ENCODE measurements at regions not wholly inside any gene's neighbourhood (a gene's known extent, or its start where the extent isn't known, plus 50 kb on each side); places are given as distances from the start of the nearest gene placed in this dataset.

GRCh38 chr2:187842315-187842714 is 288.1 kb upstream of the TFPI start:
- TF ChIP-seq CTCF (IDR thresholded peaks at IDR 0.05; ENCODE audit: insufficient read depth, low read depth, low read length, missing control alignments) = no peak
- H3K4me3 ChIP-seq (ENCODE audit: low read length) = no peak overlapping the region
- DNase-seq (ENCODE audit: low read depth) = no peak

DNA sequence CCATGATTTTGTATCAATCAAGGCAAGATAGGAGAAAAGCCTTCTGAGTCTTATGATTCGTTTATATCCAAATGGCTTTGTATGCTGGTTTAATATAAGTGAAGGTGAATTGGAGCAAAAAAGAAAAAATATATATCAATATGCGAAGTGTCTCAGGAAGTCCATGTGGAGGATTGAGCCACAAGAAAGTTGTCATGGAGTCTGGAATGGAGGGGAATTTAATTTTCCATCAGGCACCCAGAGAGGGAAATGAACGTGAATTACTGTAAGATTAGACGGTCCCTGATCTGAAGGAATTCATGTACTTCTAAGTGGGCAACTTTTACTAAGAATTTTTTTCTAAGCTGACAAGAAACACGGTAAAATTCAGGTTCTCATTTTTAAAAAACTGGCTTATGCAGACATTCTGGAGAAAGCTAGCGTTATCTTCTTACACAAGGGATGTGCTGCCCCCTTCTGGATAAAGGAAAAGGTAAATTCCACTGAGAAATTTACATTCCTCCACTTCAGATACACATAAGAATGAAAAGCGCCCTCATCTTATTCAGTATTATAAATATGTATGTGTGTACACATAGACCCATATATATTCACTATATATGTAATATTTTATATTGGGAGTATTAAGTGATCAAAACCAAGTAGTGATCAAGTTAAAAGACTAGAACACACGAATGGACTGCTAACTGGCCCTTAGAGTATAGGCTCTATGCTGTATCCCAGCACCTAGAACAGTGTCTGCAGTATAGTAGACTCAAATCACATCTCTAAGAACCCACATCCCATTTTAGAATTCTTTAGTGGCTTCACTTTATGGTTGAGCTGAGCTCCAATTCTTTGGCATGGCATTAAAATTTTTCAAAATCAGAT is 289.0 kb upstream of the TFPI start:
- DNase-seq (ENCODE audit: low read depth) = peak; percentile 75
- TF ChIP-seq CTCF (IDR thresholded peaks at IDR 0.05; ENCODE audit: insufficient read depth, low read depth, low read length, missing control alignments) = peak; percentile 68
- no peak overlapping the region for H3K4me3 ChIP-seq (ENCODE audit: low read length)

DNA sequence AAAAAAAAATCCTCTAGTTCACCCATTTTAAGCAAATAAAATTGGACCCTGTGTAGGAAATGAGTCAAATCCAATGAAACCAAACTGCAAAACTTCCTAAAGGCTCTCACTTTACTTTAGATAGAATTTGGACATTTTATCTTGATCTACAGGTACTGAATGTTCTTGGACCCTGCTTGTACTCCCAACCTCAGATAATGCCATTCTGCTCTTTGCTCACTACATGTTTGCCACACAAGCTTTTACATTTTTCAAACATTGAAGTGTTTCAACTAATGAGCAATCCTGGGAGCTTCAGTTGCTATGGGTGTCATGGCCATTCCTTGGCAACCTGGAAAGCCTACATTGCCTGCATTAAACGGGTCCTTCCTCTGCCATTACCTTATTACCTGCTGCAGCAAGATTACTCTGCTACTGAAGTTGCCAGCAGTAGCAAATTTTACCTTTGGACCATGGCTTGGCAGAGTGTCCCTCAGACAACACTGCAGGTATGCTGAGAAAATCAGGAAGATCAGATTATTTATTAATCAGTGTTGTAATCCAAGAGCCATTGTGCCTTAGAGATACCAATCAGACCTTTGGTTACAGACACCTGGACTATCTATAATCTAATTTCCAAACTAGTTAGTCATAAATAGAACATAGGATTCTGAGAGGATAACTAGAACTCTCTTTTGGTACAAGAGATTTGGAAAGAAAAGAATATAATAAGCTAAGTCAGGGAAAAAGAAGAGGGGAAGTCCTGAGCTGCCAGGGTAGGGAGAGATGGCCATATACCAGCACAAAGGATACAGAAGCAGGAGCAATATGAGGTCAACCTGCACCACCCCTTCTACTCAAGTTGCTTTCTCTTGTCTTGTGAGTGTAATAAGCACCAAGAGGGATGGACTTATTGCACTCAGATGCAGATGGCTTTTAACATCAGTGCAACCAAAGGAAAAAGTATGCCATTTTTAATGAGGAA is 293.3 kb upstream of the TFPI start:
- no peak overlapping the region for H3K4me3 ChIP-seq (ENCODE audit: low read length)
- no peak for TF ChIP-seq CTCF (IDR thresholded peaks at IDR 0.05; ENCODE audit: insufficient read depth, low read depth, low read length, missing control alignments)
- no peak for DNase-seq (ENCODE audit: low read depth)

DNA sequence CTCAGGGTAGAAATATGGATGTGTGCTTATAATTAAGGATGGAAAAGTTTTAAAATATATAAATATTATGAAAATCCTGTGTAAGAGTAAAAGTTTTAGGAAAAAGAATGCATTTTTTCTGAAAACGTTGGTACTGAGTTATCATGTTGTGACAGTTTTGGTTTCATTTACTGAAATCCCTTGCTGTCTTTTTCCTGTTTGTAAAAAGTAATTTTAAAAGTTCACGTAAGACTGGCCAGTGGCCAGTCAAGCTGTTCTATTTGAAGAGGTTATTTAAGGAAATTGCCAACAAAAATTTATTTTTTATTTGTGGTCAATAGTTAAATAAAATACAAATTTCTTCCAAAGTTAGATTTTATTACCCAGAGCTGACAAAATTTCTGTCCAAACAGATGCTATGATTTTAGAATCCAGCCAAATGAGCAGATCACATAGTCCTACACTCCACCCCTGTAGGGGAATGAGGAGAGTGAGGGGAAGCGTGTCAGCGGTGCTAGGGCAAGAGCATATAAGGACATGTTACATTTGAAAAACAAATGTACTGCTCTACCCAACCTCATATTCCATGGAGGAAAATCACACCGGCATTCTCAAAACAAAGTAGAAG is 297.8 kb upstream of the TFPI start:
- DNase-seq (ENCODE audit: low read depth) = no peak
- H3K4me3 ChIP-seq (ENCODE audit: low read length) = no peak overlapping the region
- no peak for TF ChIP-seq CTCF (IDR thresholded peaks at IDR 0.05; ENCODE audit: insufficient read depth, low read depth, low read length, missing control alignments)

DNA sequence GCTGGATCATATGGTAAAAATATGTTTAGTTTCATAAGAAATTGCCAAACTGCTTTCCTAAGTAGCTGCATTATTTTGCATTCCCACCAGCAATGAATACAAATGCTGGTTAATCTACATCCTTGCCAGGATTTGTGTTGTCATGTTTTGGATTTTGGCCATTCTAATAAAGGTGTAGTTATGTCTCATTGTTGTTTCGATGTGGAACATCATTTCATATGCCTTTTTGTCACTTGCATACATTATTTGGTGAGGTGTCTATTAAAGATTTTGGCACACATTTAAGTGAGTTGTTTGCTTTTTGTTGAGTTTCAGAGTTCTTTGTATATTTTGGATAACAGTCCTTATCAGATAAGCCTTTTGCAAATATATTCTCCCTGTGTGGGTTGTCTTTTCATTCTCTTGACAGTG is 299.2 kb upstream of the TFPI start:
- TF ChIP-seq CTCF (IDR thresholded peaks at IDR 0.05; ENCODE audit: insufficient read depth, low read depth, low read length, missing control alignments) = no peak
- no peak for DNase-seq (ENCODE audit: low read depth)
- H3K4me3 ChIP-seq (ENCODE audit: low read length) = no peak overlapping the region

DNA sequence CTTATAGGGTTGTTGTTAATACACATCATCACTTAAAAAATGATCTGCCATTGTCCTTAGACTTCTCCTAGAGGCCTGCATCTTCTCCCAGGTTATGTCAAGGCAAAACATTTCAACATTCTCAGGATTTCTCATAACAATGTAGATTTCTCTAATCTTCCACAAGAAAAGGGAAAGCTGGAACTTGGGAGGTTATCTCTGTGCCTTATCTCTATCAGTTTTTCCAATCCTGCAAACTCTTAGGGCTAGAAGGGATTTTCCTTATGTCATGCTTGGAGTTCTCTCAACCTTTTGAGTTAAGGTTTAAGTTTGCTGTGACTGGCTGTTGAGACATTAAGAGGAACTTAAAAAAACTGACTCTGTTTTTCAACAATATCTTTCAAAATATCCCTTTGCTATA is 300.6 kb upstream of the TFPI start:
- no peak overlapping the region for H3K4me3 ChIP-seq (ENCODE audit: low read length)
- no peak for DNase-seq (ENCODE audit: low read depth)
- no peak for TF ChIP-seq CTCF (IDR thresholded peaks at IDR 0.05; ENCODE audit: insufficient read depth, low read depth, low read length, missing control alignments)
